ENCODE measurements at regions not wholly inside any gene's neighbourhood (a gene's known extent, or its start where the extent isn't known, plus 50 kb on each side); places are given as distances from the start of the nearest gene placed in this dataset.
A peak's percentile ranks its signal among the peaks of the same experiment; 100 is the strongest.

DNA sequence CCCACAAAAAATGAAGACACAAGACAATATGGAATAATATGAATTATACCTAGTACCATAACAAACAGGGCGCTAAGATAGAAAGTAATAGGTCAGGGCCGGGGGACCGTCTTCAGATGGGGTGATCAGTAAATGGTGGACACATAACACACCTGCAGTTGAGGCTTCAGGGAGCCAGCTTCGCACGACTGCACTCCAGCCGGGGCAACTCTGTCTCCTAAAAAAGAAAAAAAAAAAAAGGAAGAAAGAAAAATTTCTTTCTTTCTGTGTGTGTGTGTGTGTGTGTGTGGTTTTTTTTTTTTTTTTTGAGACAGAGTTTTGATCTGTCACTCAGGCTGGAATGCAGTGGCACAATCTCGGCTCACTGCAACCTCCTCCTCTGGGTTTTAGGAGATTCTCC is 75.0 kb upstream of the HSPA9 start:
- Histone ChIP-seq H3F3A (ENCODE audit: control insufficient read depth, insufficient read depth) (peaks cover 5% of the 10 kb centered on the region), H3K27ac (ENCODE audit: low read depth, low read length) (peak overlapping the region; percentile 66), H3K9me3 (ENCODE audit: control insufficient read depth, insufficient read depth, low read length) (no peaks in the 10 kb centered on the region), H3K9me2 (replicated peaks; ENCODE audit: control insufficient read depth, low read length) (no peaks in the 10 kb centered on the region), H3K79me2 (ENCODE audit: control insufficient read depth, low read length) (no peaks in the 10 kb centered on the region), H3K4me1 (ENCODE audit: control insufficient read depth, low read length) (peaks cover 51% of the 10 kb centered on the region), H3K27me3 (ENCODE audit: control insufficient read depth, low read length) (peaks cover 12% of the 10 kb centered on the region), H4K20me1 (ENCODE audit: control insufficient read depth, insufficient read depth, low read depth, low read length) (peaks cover 4% of the 10 kb centered on the region; the same call in 1 of the 2 replicates), H3K4me2 (ENCODE audit: low read length) (peak overlapping the region; percentile 74), H3K36me3 (ENCODE audit: control insufficient read depth, low read length) (no peaks in the 10 kb centered on the region), H3K4me3 (ENCODE audit: low read length) (peak overlapping the region; percentile 52)
- TF ChIP-seq CTCF (IDR thresholded peaks at IDR 0.05; ENCODE audit: low read depth, low read length, poor library complexity, severe bottlenecking) (no peak), EZH2phosphoT487 (IDR thresholded peaks at IDR 0.05; ENCODE audit: borderline replicate concordance, low read length) (no peak)

DNA sequence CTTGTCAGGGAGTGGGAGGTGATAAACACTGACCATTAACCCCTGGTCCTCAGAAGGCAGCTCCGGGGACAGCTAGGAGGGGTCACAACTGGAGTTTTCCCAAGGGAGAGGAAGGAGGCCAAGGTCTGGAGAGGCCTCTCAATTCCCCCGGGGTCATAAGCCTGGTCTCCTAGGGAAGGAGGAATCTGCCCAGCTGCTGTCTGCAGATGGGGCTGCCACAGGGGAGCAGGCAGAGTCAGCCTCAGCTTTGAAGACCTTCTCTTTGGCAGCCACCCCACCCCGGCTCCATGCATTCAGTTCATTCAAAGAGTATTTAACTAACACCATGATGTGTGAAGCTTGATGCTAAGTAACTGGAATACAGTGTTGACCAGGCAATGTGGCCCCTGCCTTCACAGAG is 74.6 kb upstream of the HSPA9 start:
- Histone ChIP-seq H3K27ac (ENCODE audit: low read depth, low read length) (peak overlapping the region; percentile 66), H4K20me1 (ENCODE audit: control insufficient read depth, insufficient read depth, low read depth, low read length) (peaks cover 2% of the 10 kb centered on the region; the same call in 1 of the 2 replicates), H3K79me2 (ENCODE audit: control insufficient read depth, low read length) (no peaks in the 10 kb centered on the region), H3K9me3 (ENCODE audit: control insufficient read depth, insufficient read depth, low read length) (no peaks in the 10 kb centered on the region), H3K36me3 (ENCODE audit: control insufficient read depth, low read length) (no peaks in the 10 kb centered on the region), H3K9me2 (replicated peaks; ENCODE audit: control insufficient read depth, low read length) (no peaks in the 10 kb centered on the region), H3F3A (ENCODE audit: control insufficient read depth, insufficient read depth) (peaks cover 5% of the 10 kb centered on the region), H3K4me1 (ENCODE audit: control insufficient read depth, low read length) (peaks cover 47% of the 10 kb centered on the region), H3K4me2 (ENCODE audit: low read length) (peak overlapping the region; percentile 74), H3K4me3 (ENCODE audit: low read length) (peak overlapping the region; percentile 52), H3K27me3 (ENCODE audit: control insufficient read depth, low read length) (peaks cover 12% of the 10 kb centered on the region)
- TF ChIP-seq CTCF (IDR thresholded peaks at IDR 0.05; ENCODE audit: low read depth, low read length, poor library complexity, severe bottlenecking) (no peak), EZH2phosphoT487 (IDR thresholded peaks at IDR 0.05; ENCODE audit: borderline replicate concordance, low read length) (no peak)

DNA sequence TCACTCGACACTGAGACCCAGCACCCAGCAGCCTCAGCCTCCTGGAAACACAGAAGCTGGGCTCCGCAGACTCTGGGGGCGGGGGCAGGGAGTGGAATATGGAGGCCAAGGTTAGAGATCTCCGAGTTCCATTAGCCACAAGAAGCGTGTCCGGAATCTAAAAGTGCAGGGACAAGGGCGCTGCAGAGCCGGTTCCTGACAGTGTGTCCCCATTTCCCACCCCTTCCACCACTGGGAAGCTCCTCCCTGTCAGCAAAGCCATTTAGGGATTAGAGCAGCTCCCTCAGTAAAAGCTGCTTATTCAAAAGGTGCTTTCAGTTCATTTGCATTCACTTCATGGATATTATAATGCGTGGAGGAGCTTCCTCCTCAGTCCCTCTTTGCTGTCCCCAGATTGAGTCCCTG is 74.1 kb upstream of the HSPA9 start:
- no peaks in the 10 kb centered on the region for H4K20me1 ChIP-seq (ENCODE audit: control insufficient read depth, insufficient read depth, low read depth, low read length)
- H3K36me3 ChIP-seq (ENCODE audit: control insufficient read depth, low read length), result no peaks in the 10 kb centered on the region
- H3K27ac ChIP-seq (ENCODE audit: low read depth, low read length), result peak overlapping the region; percentile 66
- peaks cover 8% of the 10 kb centered on the region for H3K27me3 ChIP-seq (ENCODE audit: control insufficient read depth, low read length)
- no peaks in the 10 kb centered on the region for H3K9me2 ChIP-seq (replicated peaks; ENCODE audit: control insufficient read depth, low read length)
- TF ChIP-seq CTCF (IDR thresholded peaks at IDR 0.05; ENCODE audit: low read depth, low read length, poor library complexity, severe bottlenecking) (no peak), EZH2phosphoT487 (IDR thresholded peaks at IDR 0.05; ENCODE audit: borderline replicate concordance, low read length) (no peak)
- H3K4me2 ChIP-seq (ENCODE audit: low read length), result peak overlapping the region; percentile 74
- H3F3A ChIP-seq (ENCODE audit: control insufficient read depth, insufficient read depth), result peaks cover 5% of the 10 kb centered on the region
- no peaks in the 10 kb centered on the region for H3K79me2 ChIP-seq (ENCODE audit: control insufficient read depth, low read length)
- H3K4me1 ChIP-seq (ENCODE audit: control insufficient read depth, low read length), result peaks cover 42% of the 10 kb centered on the region
- H3K9me3 ChIP-seq (ENCODE audit: control insufficient read depth, insufficient read depth, low read length), result no peaks in the 10 kb centered on the region
- H3K4me3 ChIP-seq (ENCODE audit: low read length), result peak overlapping the region; percentile 52
